HCT116 (cell line): ENCODE measurements at regions not wholly inside any gene's neighbourhood (a gene's known extent, or its start where the extent isn't known, plus 50 kb on each side); places are given as distances from the start of the nearest gene placed in this dataset.

Source experiments
- ATAC-seq: fragments of 200-7000 bp; cut with Tn5 transposase; 2 replicates; pipeline ENCODE4 v1.9.1; 2020; ENCODE audit warnings: mild to moderate bottlenecking, moderate library complexity
- BruUV-seq: library from RNA; stranded (reverse); fragments of 400-500 nt; replicated peaks from 2 replicates; lab custom pipeline; 2021; lab: Mats Ljungman, UMichigan
- CTCF ChIA-PET: fragments of 300-600 bp; sonication (Branson Sonifier 250); formaldehyde crosslinking; loops from one replicate; lab custom pipeline; 2021; ENCODE audit warnings: antibody characterized with exemption; lab: Charles Lee
- POLR2A ChIA-PET: fragments of 300-600, 350-600 bp; sonication (Branson Sonifier 250); formaldehyde crosslinking; loops from one replicate; lab custom pipeline; 2021; ENCODE audit warnings: antibody characterized with exemption; lab: Charles Lee
- RAD21 ChIA-PET, 2 experiments: fragments of 300-600 bp; sonication (Branson Sonifier 250); formaldehyde crosslinking; loops; one replicate each; lab custom pipeline; 2023; ENCODE audit warnings: low total read pairs in 2 of 2; ENCODE audit not compliant: uncharacterized antibody in 2 of 2, unreplicated experiment in 2 of 2, low non-redundant PET in 1 of 2; lab: Charles Lee
- DNase-seq: peaks from one replicate; pipeline ENCODE4 v3.0.0-alpha.2; 2010; ENCODE audit warnings: low read depth, low spot score
- H2AFZ ChIP-seq: fragments of 200-600 bp; shearing (Covaris generic), sonication (generic); 2 replicates; pipeline ENCODE4 v1.6.1; 2017; ENCODE audit warnings: low read depth, mixed run types, mixed read lengths, antibody characterized with exemption, low read length; ENCODE audit not compliant: poor library complexity, severe bottlenecking
- H3K27ac ChIP-seq: 2 replicates; pipeline ENCODE4 v1.5.1; 2012; ENCODE audit warnings: low read depth, low read length
- H3K27me3 ChIP-seq: fragments of 200-600 bp; sonication (generic); 2 replicates; pipeline ENCODE4 v1.6.1; 2016; ENCODE audit warnings: mixed run types, low read length, mixed read lengths; ENCODE audit not compliant: insufficient read depth
- H3K36me3 ChIP-seq, 2 experiments: fragments of 200-500 bp in 1 of 2; fragments of 200-600 bp in 1 of 2; sonication (Bioruptor generic) in 1 of 2; sonication (generic) in 1 of 2; 2 replicates each; pipeline versions ENCODE4 v1.5.1 to v1.6.1; 2014 to 2016; ENCODE audit warnings: low read length in 2 of 2, inconsistent platforms in 1 of 2, mixed read lengths in 1 of 2, mixed run types in 1 of 2; ENCODE audit not compliant: insufficient read depth in 2 of 2, control insufficient read depth in 1 of 2
- H3K4me1 ChIP-seq, 2 experiments: fragments of 200-600 bp in 1 of 2; sonication (generic) in 1 of 2; 2 replicates each; pipeline versions ENCODE4 v1.5.1 to v1.6.1; 2012 to 2017; ENCODE audit warnings: low read length in 2 of 2, inconsistent platforms in 1 of 2, mild to moderate bottlenecking in 1 of 2, mixed read lengths in 1 of 2, mixed run types in 1 of 2, moderate library complexity in 1 of 2; ENCODE audit not compliant: insufficient read depth in 2 of 2, control insufficient read depth in 1 of 2
- H3K4me2 ChIP-seq: fragments of 200-600 bp; sonication (generic); 2 replicates; pipeline ENCODE4 v1.6.1; 2017; ENCODE audit warnings: mixed run types, low read length, mixed read lengths
- H3K4me3 ChIP-seq, 2 experiments: fragments of 200-600 bp in 1 of 2; sonication (generic) in 1 of 2; replicated peaks in 1 of 2; 2 replicates each; pipeline ENCODE4 v1.5.1; 2011 to 2016; ENCODE audit warnings: low read length in 2 of 2, control low read depth in 1 of 2, low read depth in 1 of 2, mild to moderate bottlenecking in 1 of 2, mixed read lengths in 1 of 2, mixed run types in 1 of 2
- H3K79me2 ChIP-seq: fragments of 200-600 bp; sonication (generic); 2 replicates; pipeline ENCODE4 v1.6.1; 2017; ENCODE audit warnings: mild to moderate bottlenecking, mixed run types, low read length, moderate library complexity, mixed read lengths; ENCODE audit not compliant: insufficient read depth
- H3K9ac ChIP-seq: fragments of 200-600 bp; sonication (generic); 2 replicates; pipeline ENCODE4 v1.6.1; 2016; ENCODE audit warnings: low read length, mixed read lengths
- H3K9me2 ChIP-seq: fragments of 200-600 bp; sonication (generic), shearing (Covaris generic); 2 replicates; pipeline ENCODE4 v1.6.1; 2017; ENCODE audit warnings: mixed run types, mild to moderate bottlenecking, moderate library complexity; ENCODE audit not compliant: insufficient read depth
- H3K9me3 ChIP-seq, 2 experiments: fragments of 200-500 bp in 1 of 2; fragments of 200-600 bp in 1 of 2; sonication (Bioruptor generic) in 1 of 2; sonication (generic) in 1 of 2; 2 replicates each; pipeline ENCODE4 v1.6.1; 2014 to 2017; ENCODE audit warnings: low read length in 2 of 2, mixed read lengths in 2 of 2, inconsistent platforms in 1 of 2, low read depth in 1 of 2, mild to moderate bottlenecking in 1 of 2, mixed run types in 1 of 2, moderate library complexity in 1 of 2; ENCODE audit not compliant: control insufficient read depth in 1 of 2, insufficient read depth in 1 of 2
- H4K20me1 ChIP-seq: fragments of 200-600 bp; sonication (generic), shearing (Covaris generic); 2 replicates; pipeline ENCODE4 v1.6.1; 2017; ENCODE audit warnings: mixed run types, mild to moderate bottlenecking, moderate library complexity; ENCODE audit not compliant: insufficient read depth
- ATF3 ChIP-seq: IDR thresholded peaks from 2 replicates; pipeline ENCODE4 v1.6.1; 2012
- CBX3 ChIP-seq: IDR thresholded peaks from 2 replicates; pipeline ENCODE4 v1.6.1; 2012; ENCODE audit warnings: low read depth
- CTCF ChIP-seq, 3 experiments: fragments of 200-600 bp in 1 of 3; sonication (generic) in 1 of 3; IDR thresholded peaks in 2 of 3; conservative IDR thresholded peaks in 1 of 3; 2 replicates each; pipeline ENCODE4 v1.5.1; 2012 to 2017; ENCODE audit warnings: low read depth in 2 of 3, low read length in 2 of 3, antibody characterized with exemption in 1 of 3, borderline replicate concordance in 1 of 3, control low read depth in 1 of 3, mild to moderate bottlenecking in 1 of 3, mixed read lengths in 1 of 3, mixed run types in 1 of 3, moderate library complexity in 1 of 3; ENCODE audit not compliant: insufficient read depth in 1 of 3
- EGR1 ChIP-seq: IDR thresholded peaks from 2 replicates; pipeline ENCODE4 v1.6.1; 2012; ENCODE audit warnings: low read depth
- ELF1 ChIP-seq: IDR thresholded peaks from 2 replicates; pipeline ENCODE4 v1.6.1; 2012; ENCODE audit warnings: low read depth, borderline replicate concordance
- EZH2 ChIP-seq: fragments of 200-600 bp; sonication (generic); IDR thresholded peaks from 2 replicates; pipeline ENCODE4 v1.6.1; 2017; ENCODE audit warnings: antibody characterized with exemption, mixed run types
- EZH2phosphoT487 ChIP-seq: fragments of 200-600 bp; IDR thresholded peaks from 2 replicates; pipeline ENCODE4 v1.6.1; 2018; ENCODE audit warnings: antibody characterized with exemption, borderline replicate concordance
- FOSL1 ChIP-seq: IDR thresholded peaks from 2 replicates; pipeline ENCODE4 v1.6.1; 2012; ENCODE audit warnings: low read depth
- JUND ChIP-seq: IDR thresholded peaks from 2 replicates; pipeline ENCODE4 v1.6.1; 2012
- POLR2A ChIP-seq: IDR thresholded peaks from 2 replicates; pipeline ENCODE4 v1.7.0; 2011; ENCODE audit warnings: borderline replicate concordance; ENCODE audit not compliant: insufficient read depth, insufficient read length; ENCODE audit errors: extremely low read depth
- RAD21 ChIP-seq: IDR thresholded peaks from 2 replicates; pipeline ENCODE4 v1.6.1; 2012; ENCODE audit warnings: low read depth, mild to moderate bottlenecking
- REST ChIP-seq: IDR thresholded peaks from 2 replicates; pipeline ENCODE4 v1.6.1; 2012; ENCODE audit warnings: low read depth
- SIN3A ChIP-seq: IDR thresholded peaks from 2 replicates; pipeline ENCODE4 v1.6.1; 2012; ENCODE audit warnings: low read depth
- SP1 ChIP-seq: IDR thresholded peaks from 2 replicates; pipeline ENCODE4 v1.6.1; 2012; ENCODE audit warnings: low read depth
- SRF ChIP-seq: IDR thresholded peaks from 2 replicates; pipeline ENCODE4 v1.6.1; 2012; ENCODE audit warnings: low read depth
- TCF7L2 ChIP-seq: IDR thresholded peaks from 2 replicates; pipeline ENCODE4 v1.7.0; 2011; ENCODE audit warnings: borderline replicate concordance, inconsistent platforms; ENCODE audit not compliant: insufficient read depth, insufficient read length; ENCODE audit errors: extremely low read depth
- YY1 ChIP-seq: IDR thresholded peaks from 2 replicates; pipeline ENCODE4 v1.6.1; 2011; ENCODE audit warnings: low read length, low read depth, moderate library complexity, mild to moderate bottlenecking; ENCODE audit not compliant: insufficient replicate concordance; ENCODE audit errors: extremely low read depth
- ZNF274 ChIP-seq: fragments of 200-500 bp; sonication (Bioruptor generic); IDR thresholded peaks from 2 replicates; pipeline ENCODE4 v1.6.1; 2014; ENCODE audit warnings: mild to moderate bottlenecking, low read depth, low read length, inconsistent platforms
- intact Hi-C: fragments of 100-400 bp; cut with micrococcal nuclease; formaldehyde crosslinking; loops from 2 replicates; pipeline ENCODE4 v1.10.0; 2022
- TF ChIP-seq, protein P1 (sequence below): IDR thresholded peaks from 2 replicates; pipeline ENCODE4 v1.6.1; 2011; ENCODE audit warnings: mild to moderate bottlenecking, low read length, moderate library complexity; ENCODE audit not compliant: insufficient replicate concordance; ENCODE audit errors: extremely low read depth

DNA sequence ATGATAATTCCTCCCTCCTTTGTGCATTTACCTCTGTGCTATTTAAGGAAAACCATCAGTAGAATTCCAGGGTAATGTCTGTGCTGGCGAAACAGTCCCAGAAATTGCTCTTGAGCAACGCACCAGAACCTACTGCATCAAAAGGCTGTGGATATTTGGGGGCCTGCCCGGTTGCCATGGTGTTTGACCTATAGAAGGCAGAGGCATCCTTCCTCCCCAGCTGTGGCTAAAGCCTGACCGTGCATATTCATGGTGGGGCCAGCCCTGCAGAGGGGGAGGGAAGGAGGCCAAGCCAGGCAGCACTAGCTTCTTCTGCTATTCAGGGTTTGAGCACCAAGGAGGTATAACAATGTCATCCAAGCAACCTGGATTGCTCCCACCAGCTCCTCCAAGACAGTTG lies 215.0 kb upstream of the E2F8 start:
- BruUV-seq: no TSS peak
- RAD21 ChIA-PET: no interaction called here

More for the DNA sequence above, 215.0 kb upstream of the E2F8 start:
- Histone ChIP-seq H3K9me2 (no peaks in the 10 kb centered on the region), H3K4me1 (no peaks in the 10 kb centered on the region), H3K9me3 (no peaks in the 10 kb centered on the region), H3K4me2 (no peak overlapping the region), H3K4me3 (no peak overlapping the region), H3K36me3 (no peaks in the 10 kb centered on the region), H3K9ac (no peak overlapping the region), H3K79me2 (no peaks in the 10 kb centered on the region), H3K27ac (no peak overlapping the region), H4K20me1 (no peaks in the 10 kb centered on the region), H3K27me3 (peaks cover 65% of the 10 kb centered on the region), H2AFZ (no peak overlapping the region)
- CTCF ChIA-PET: no interaction called here
- POLR2A ChIA-PET: no interaction called here
- no peak for DNase-seq
- TF ChIP-seq JUND (no peak), ZNF274 (no peak), RAD21 (no peak), EGR1 (no peak), SP1 (no peak), SIN3A (no peak), REST (no peak), ATF3 (no peak), TCF7L2 (no peak), EZH2phosphoT487 (no peak), EZH2 (no peak), CBX3 (no peak), ELF1 (no peak), SRF (no peak), FOSL1 (no peak), YY1 (no peak), CTCF (IDR thresholded peaks at IDR 0.05 in 2 of 3, conservative IDR thresholded peaks at IDR 0.05 in 1 of 3; ENCODE audit: borderline replicate concordance in 1 of 3, insufficient read depth in 1 of 3, low read depth in 2 of 3, low read length in 2 of 3) (no peak), POLR2A (no peak)
- TF ChIP-seq, protein P1, sequence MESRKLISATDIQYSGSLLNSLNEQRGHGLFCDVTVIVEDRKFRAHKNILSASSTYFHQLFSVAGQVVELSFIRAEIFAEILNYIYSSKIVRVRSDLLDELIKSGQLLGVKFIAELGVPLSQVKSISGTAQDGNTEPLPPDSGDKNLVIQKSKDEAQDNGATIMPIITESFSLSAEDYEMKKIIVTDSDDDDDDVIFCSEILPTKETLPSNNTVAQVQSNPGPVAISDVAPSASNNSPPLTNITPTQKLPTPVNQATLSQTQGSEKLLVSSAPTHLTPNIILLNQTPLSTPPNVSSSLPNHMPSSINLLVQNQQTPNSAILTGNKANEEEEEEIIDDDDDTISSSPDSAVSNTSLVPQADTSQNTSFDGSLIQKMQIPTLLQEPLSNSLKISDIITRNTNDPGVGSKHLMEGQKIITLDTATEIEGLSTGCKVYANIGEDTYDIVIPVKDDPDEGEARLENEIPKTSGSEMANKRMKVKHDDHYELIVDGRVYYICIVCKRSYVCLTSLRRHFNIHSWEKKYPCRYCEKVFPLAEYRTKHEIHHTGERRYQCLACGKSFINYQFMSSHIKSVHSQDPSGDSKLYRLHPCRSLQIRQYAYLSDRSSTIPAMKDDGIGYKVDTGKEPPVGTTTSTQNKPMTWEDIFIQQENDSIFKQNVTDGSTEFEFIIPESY: no peak
- no peak for ATAC-seq
- intact Hi-C loops: no loop called here
